ENCODE measurements at regions not wholly inside any gene's neighbourhood (a gene's known extent, or its start where the extent isn't known, plus 50 kb on each side); places are given as distances from the start of the nearest gene placed in this dataset.

GRCh38 chr5:145471831-145472612, 363.1 kb downstream of the PRELID2 start:
- no peak overlapping the region for H3K9ac ChIP-seq (ENCODE audit: insufficient read depth in 1 of 2, low read length in 2 of 2)
- H3K9me3 ChIP-seq (ENCODE audit: control insufficient read depth in 4 of 4, insufficient read depth in 3 of 4, low read length in 3 of 4), result no peaks in the 10 kb centered on the region
- TF ChIP-seq CTCF (IDR thresholded peaks at IDR 0.05; ENCODE audit: control extremely low read depth, extremely low read depth), result no peak
- ATAC-seq (ENCODE audit: insufficient read depth, low FRiP score) (no peak), DNase-seq (no peak)
- no peak overlapping the region for H3K4me3 ChIP-seq
- H3K27me3 ChIP-seq (ENCODE audit: control insufficient read depth in 3 of 3, insufficient read depth in 3 of 3, low read length in 2 of 3), result no peaks in the 10 kb centered on the region
- H3K27ac ChIP-seq (ENCODE audit: low read depth in 1 of 2, low read length in 1 of 2), result no peak overlapping the region
- 67 to 69% methylated on average over 1 of the region's 1 CpG for WGBS, 2 donors
- H3K36me3 ChIP-seq (ENCODE audit: control insufficient read depth in 4 of 4, insufficient read depth in 4 of 4, low read length in 4 of 4), result no peaks in the 10 kb centered on the region
- H3K4me1 ChIP-seq (ENCODE audit: control insufficient read depth in 5 of 5, insufficient read depth in 5 of 5, low read length in 5 of 5), result peaks cover 0 to 8% (median 2%) of the 10 kb centered on the region in 5 donors

DNA sequence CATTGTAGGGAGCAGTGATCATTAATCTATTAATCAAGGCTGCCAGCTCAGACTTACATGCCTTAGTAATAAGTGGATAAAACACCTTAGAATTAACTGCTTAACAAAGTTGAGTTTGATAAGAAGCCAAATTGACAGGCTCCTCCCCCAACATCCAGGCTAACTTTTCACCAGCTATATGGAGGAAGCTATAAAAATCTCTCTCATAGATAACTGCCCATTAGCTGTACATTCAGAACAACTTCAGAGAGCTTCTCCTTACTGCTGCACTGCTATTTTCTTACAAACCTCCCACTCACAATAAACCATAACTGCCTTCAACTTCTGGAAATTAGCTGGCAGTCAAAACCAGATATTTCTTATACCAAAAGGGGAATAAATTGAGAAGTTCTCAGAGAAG, 364.1 kb downstream of the PRELID2 start:
- no peaks in the 10 kb centered on the region for H3K9me3 ChIP-seq (ENCODE audit: control insufficient read depth in 4 of 4, insufficient read depth in 3 of 4, low read length in 3 of 4)
- H3K27ac ChIP-seq (ENCODE audit: low read depth in 1 of 2, low read length in 1 of 2), result no peak overlapping the region
- DNase-seq (no peak), ATAC-seq (ENCODE audit: insufficient read depth, low FRiP score) (no peak)
- no peaks in the 10 kb centered on the region for H3K36me3 ChIP-seq (ENCODE audit: control insufficient read depth in 4 of 4, insufficient read depth in 4 of 4, low read length in 4 of 4)
- H3K27me3 ChIP-seq (ENCODE audit: control insufficient read depth in 3 of 3, insufficient read depth in 3 of 3, low read length in 2 of 3), result no peaks in the 10 kb centered on the region
- peaks cover 0 to 8% (median 2%) of the 10 kb centered on the region in 5 donors for H3K4me1 ChIP-seq (ENCODE audit: control insufficient read depth in 5 of 5, insufficient read depth in 5 of 5, low read length in 5 of 5)
- H3K4me3 ChIP-seq, result no peak overlapping the region
- no peak for TF ChIP-seq CTCF (IDR thresholded peaks at IDR 0.05; ENCODE audit: control extremely low read depth, extremely low read depth)
- no peak overlapping the region for H3K9ac ChIP-seq (ENCODE audit: insufficient read depth in 1 of 2, low read length in 2 of 2)

DNA sequence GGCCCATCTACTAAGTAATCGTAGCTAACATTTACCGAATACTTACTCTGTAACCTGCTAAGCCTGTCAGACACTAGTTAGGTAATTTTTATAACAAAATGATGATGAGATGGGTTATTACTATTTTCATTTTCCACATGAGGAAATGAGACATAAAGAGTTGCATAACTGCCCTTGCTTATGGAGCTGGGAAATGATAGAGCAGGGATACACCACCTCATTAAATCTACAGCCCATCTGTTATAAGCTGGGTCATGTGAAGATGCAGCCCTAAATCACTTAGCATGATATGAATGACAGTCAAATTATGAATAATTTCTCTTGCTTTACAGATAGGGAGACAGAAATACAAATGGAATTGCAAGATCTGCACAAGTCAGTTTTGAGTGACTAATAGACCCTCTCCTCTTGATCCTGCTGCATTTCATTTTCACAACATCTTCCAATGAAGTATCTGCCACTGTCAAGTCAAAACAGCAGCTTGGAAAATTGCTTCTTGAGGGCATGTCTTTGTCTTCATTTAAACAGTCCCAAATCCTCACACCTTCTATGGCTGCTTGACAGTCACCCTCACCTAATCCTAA, 364.7 kb downstream of the PRELID2 start:
- H3K27ac ChIP-seq (ENCODE audit: low read depth in 1 of 2, low read length in 1 of 2), result no peak overlapping the region
- no peak for TF ChIP-seq CTCF (IDR thresholded peaks at IDR 0.05; ENCODE audit: control extremely low read depth, extremely low read depth)
- no peaks in the 10 kb centered on the region for H3K36me3 ChIP-seq (ENCODE audit: control insufficient read depth in 4 of 4, insufficient read depth in 4 of 4, low read length in 4 of 4)
- no peak for ATAC-seq (ENCODE audit: insufficient read depth, low FRiP score)
- WGBS, 2 donors, result 86 to 91% methylated on average over 2 of the region's 2 CpGs
- H3K9ac ChIP-seq (ENCODE audit: insufficient read depth in 1 of 2, low read length in 2 of 2), result no peak overlapping the region
- H3K9me3 ChIP-seq (ENCODE audit: control insufficient read depth in 4 of 4, insufficient read depth in 3 of 4, low read length in 3 of 4), result no peaks in the 10 kb centered on the region
- H3K27me3 ChIP-seq (ENCODE audit: control insufficient read depth in 3 of 3, insufficient read depth in 3 of 3, low read length in 2 of 3), result no peaks in the 10 kb centered on the region
- H3K4me1 ChIP-seq (ENCODE audit: control insufficient read depth in 5 of 5, insufficient read depth in 5 of 5, low read length in 5 of 5), result peaks cover 0 to 8% (median 2%) of the 10 kb centered on the region in 5 donors
- peak in 2 of 3 donors; percentile 5 to 25 for DNase-seq
- no peak overlapping the region for H3K4me3 ChIP-seq

Measured in lung (tissue), 11 donors.